IMR-90 (cell line): ENCODE measurements at regions not wholly inside any gene's neighbourhood (a gene's known extent, or its start where the extent isn't known, plus 50 kb on each side); places are given as distances from the start of the nearest gene placed in this dataset.

Source experiments
- ATAC-seq: fragments of 200-7000 bp; cut with Tn5 transposase; 2 replicates; pipeline ENCODE4 v1.9.1; 2020; ENCODE audit warnings: low read depth, mild to moderate bottlenecking, moderate library complexity
- BruUV-seq: library from RNA; stranded (reverse); fragments of 400-500 nt; replicated peaks from 2 replicates; lab custom pipeline; 2021; lab: Mats Ljungman, UMichigan
- CTCF ChIA-PET: fragments of 300-600 bp; formaldehyde crosslinking; extraction: SDS; loops from one replicate; lab custom pipeline; 2021; ENCODE audit warnings: antibody characterized with exemption; lab: Yijun Ruan, JAX
- POLR2A ChIA-PET: fragments of 300-600 bp; sonication (Branson Sonifier 250); formaldehyde crosslinking; loops from one replicate; lab custom pipeline; 2022; ENCODE audit warnings: antibody characterized with exemption; ENCODE audit not compliant: unreplicated experiment; lab: Charles Lee
- DNase-seq: peaks from one replicate; pipeline ENCODE4 v3.0.0; 2013
- H2AFZ ChIP-seq: replicated peaks from 2 replicates; pipeline ENCODE3; 2013; ENCODE audit warnings: low read length, mild to moderate bottlenecking; ENCODE audit not compliant: poor library complexity
- H2AK5ac ChIP-seq: 2 replicates; pipeline ENCODE4 v1.6.1; 2013; ENCODE audit warnings: low read depth, low read length, inconsistent platforms
- H2AK9ac ChIP-seq: replicated peaks from 2 replicates; pipeline ENCODE3; 2013; ENCODE audit warnings: mild to moderate bottlenecking, low read depth, low read length, moderate library complexity; ENCODE audit not compliant: poor library complexity
- H2BK120ac ChIP-seq: 2 replicates; pipeline ENCODE4 v1.6.1; 2013; ENCODE audit warnings: low read depth, low read length, inconsistent platforms
- H2BK15ac ChIP-seq: 3 replicates; pipeline ENCODE4 v1.6.1; 2013; ENCODE audit warnings: low read depth, low read length, inconsistent platforms
- H2BK20ac ChIP-seq: 2 replicates; pipeline ENCODE4 v1.6.1; 2013; ENCODE audit warnings: low read depth, mild to moderate bottlenecking, inconsistent platforms, low read length, moderate library complexity
- H2BK5ac ChIP-seq: 2 replicates; pipeline ENCODE4 v1.6.1; 2013; ENCODE audit warnings: mild to moderate bottlenecking, low read depth, low read length, inconsistent platforms; ENCODE audit not compliant: poor library complexity, severe bottlenecking
- H3K14ac ChIP-seq: replicated peaks from 2 replicates; pipeline ENCODE4 v1.6.1; 2013; ENCODE audit warnings: low read depth, low read length, inconsistent platforms
- H3K18ac ChIP-seq: 2 replicates; pipeline ENCODE4 v1.6.1; 2013; ENCODE audit warnings: low read depth, low read length, control low read depth
- H3K23ac ChIP-seq: 2 replicates; pipeline ENCODE4 v1.6.1; 2013; ENCODE audit warnings: low read depth, low read length, inconsistent platforms
- H3K27ac ChIP-seq: 2 replicates; pipeline ENCODE4 v1.5.1; 2013; ENCODE audit warnings: mild to moderate bottlenecking, control low read depth, low read length; ENCODE audit not compliant: insufficient read depth
- H3K27me3 ChIP-seq: 2 replicates; pipeline ENCODE4 v1.6.1; 2013; ENCODE audit warnings: low read length; ENCODE audit not compliant: control insufficient read depth, insufficient read depth
- H3K36me3 ChIP-seq: 2 replicates; pipeline ENCODE4 v1.6.1; 2013; ENCODE audit warnings: low read length, mixed read lengths; ENCODE audit not compliant: control insufficient read depth, insufficient read depth
- H3K4ac ChIP-seq: 2 replicates; pipeline ENCODE4 v1.6.1; 2013; ENCODE audit warnings: low read depth, low read length, inconsistent platforms
- H3K4me1 ChIP-seq: 2 replicates; pipeline ENCODE4 v1.6.1; 2013; ENCODE audit warnings: low read length, mixed read lengths; ENCODE audit not compliant: control insufficient read depth, insufficient read depth
- H3K4me2 ChIP-seq: 2 replicates; pipeline ENCODE4 v1.6.1; 2013; ENCODE audit warnings: low read depth, mild to moderate bottlenecking, control low read depth, low read length, moderate library complexity
- H3K4me3 ChIP-seq: 2 replicates; pipeline ENCODE4 v1.5.1; 2013; ENCODE audit warnings: low read depth, mild to moderate bottlenecking, control low read depth, low read length, moderate library complexity; ENCODE audit not compliant: insufficient read depth
- H3K56ac ChIP-seq: 2 replicates; pipeline ENCODE4 v1.6.1; 2013; ENCODE audit warnings: low read length, inconsistent platforms; ENCODE audit not compliant: insufficient read depth; ENCODE audit errors: extremely low read depth
- H3K79me1 ChIP-seq, 2 experiments: 2 replicates each; pipeline ENCODE4 v1.6.1; 2013; ENCODE audit warnings: low read length in 2 of 2, inconsistent platforms in 1 of 2, low read depth in 1 of 2
- H3K9ac ChIP-seq: 2 replicates; pipeline ENCODE4 v1.6.1; 2013; ENCODE audit warnings: low read depth, low read length, control low read depth
- H3K9me1 ChIP-seq: 2 replicates; pipeline ENCODE4 v1.6.1; 2013; ENCODE audit warnings: low read length, inconsistent platforms; ENCODE audit not compliant: insufficient read depth
- H3K9me3 ChIP-seq: 2 replicates; pipeline ENCODE4 v1.6.1; 2013; ENCODE audit warnings: low read length; ENCODE audit not compliant: control insufficient read depth, insufficient read depth
- H4K20me1 ChIP-seq: 2 replicates; pipeline ENCODE4 v1.6.1; 2013; ENCODE audit warnings: low read length, inconsistent platforms; ENCODE audit not compliant: insufficient read depth
- H4K5ac ChIP-seq: 2 replicates; pipeline ENCODE4 v1.6.1; 2013; ENCODE audit warnings: mild to moderate bottlenecking, low read depth, low read length, control low read depth
- H4K8ac ChIP-seq, 2 experiments: 2 replicates each; pipeline ENCODE4 v1.6.1; 2013; ENCODE audit warnings: low read depth in 2 of 2, low read length in 2 of 2, control low read depth in 1 of 2, inconsistent platforms in 1 of 2
- H4K91ac ChIP-seq: 2 replicates; pipeline ENCODE4 v1.6.1; 2013; ENCODE audit warnings: low read depth, low read length, inconsistent platforms; ENCODE audit not compliant: insufficient read depth
- BHLHE40 ChIP-seq: fragments of 150-350 bp; IDR thresholded peaks from 2 replicates; pipeline ENCODE4 v1.6.1; 2016; ENCODE audit warnings: mild to moderate bottlenecking, low read depth, low read length
- CEBPB ChIP-seq: IDR thresholded peaks from 2 replicates; pipeline ENCODE4 v1.6.1; 2012; ENCODE audit warnings: low read depth, low read length, improper control_type of control experiment
- CHD1 ChIP-seq: IDR thresholded peaks from 2 replicates; pipeline ENCODE4 v1.6.1; 2012; ENCODE audit warnings: low read depth, low read length, improper control_type of control experiment
- CTCF ChIP-seq: conservative IDR thresholded peaks from 2 replicates; pipeline ENCODE4 v1.5.1; 2012; ENCODE audit warnings: mild to moderate bottlenecking, low read depth, low read length, improper control_type of control experiment
- ELK1 ChIP-seq: fragments of 150-350 bp; IDR thresholded peaks from 2 replicates; pipeline ENCODE4 v1.6.1; 2016; ENCODE audit warnings: low read depth, mild to moderate bottlenecking, low read length, moderate library complexity, borderline replicate concordance
- FOS ChIP-seq: fragments of 150-350 bp; IDR thresholded peaks from 2 replicates; pipeline ENCODE4 v1.6.1; 2016; ENCODE audit warnings: low read depth, low read length
- MAFK ChIP-seq: IDR thresholded peaks from 2 replicates; pipeline ENCODE4 v1.6.1; 2012; ENCODE audit warnings: low read depth, low read length, improper control_type of control experiment
- MAZ ChIP-seq: IDR thresholded peaks from 2 replicates; pipeline ENCODE4 v1.6.1; 2012; ENCODE audit warnings: low read depth, mild to moderate bottlenecking, low read length, improper control_type of control experiment, moderate library complexity, borderline replicate concordance
- MXI1 ChIP-seq: IDR thresholded peaks from 2 replicates; pipeline ENCODE4 v1.6.1; 2012; ENCODE audit warnings: low read depth, mild to moderate bottlenecking, low read length, moderate library complexity, borderline replicate concordance
- NFE2L2 ChIP-seq: fragments of 150-350 bp; IDR thresholded peaks from 2 replicates; pipeline ENCODE4 v1.6.1; 2016; ENCODE audit warnings: low read depth, mild to moderate bottlenecking, low read length
- POLR2A ChIP-seq: IDR thresholded peaks from 2 replicates; pipeline ENCODE4 v1.6.1; 2012; ENCODE audit warnings: mild to moderate bottlenecking, low read depth, low read length
- RAD21 ChIP-seq: IDR thresholded peaks from 2 replicates; pipeline ENCODE4 v1.6.1; 2012; ENCODE audit warnings: low read length, improper control_type of control experiment
- RCOR1 ChIP-seq: IDR thresholded peaks from 2 replicates; pipeline ENCODE4 v1.6.1; 2012; ENCODE audit warnings: mild to moderate bottlenecking, low read length, improper control_type of control experiment; ENCODE audit not compliant: insufficient replicate concordance
- RFX5 ChIP-seq: IDR thresholded peaks from 2 replicates; pipeline ENCODE4 v1.8.0; 2012; ENCODE audit warnings: low read depth, mild to moderate bottlenecking, low read length, moderate library complexity
- SMC3 ChIP-seq: fragments of 150-350 bp; IDR thresholded peaks from 2 replicates; pipeline ENCODE4 v1.6.1; 2016; ENCODE audit warnings: low read depth, mild to moderate bottlenecking, antibody characterized with exemption, low read length, moderate library complexity
- USF2 ChIP-seq: fragments of 150-350 bp; IDR thresholded peaks from 2 replicates; pipeline ENCODE4 v1.6.1; 2017; ENCODE audit warnings: mild to moderate bottlenecking, antibody characterized with exemption, low read length, low read depth
- WGBS, 2 experiments: methylation state at CpG; one replicate each; pipeline versions ENCODE4 v1.1.5 to v1.1.7; 2013; ENCODE audit warnings: missing lambda C conversion rate in 2 of 2; ENCODE audit not compliant: insufficient read length in 1 of 2; ENCODE audit errors: extremely low coverage in 2 of 2; 5-methylcytosine and 5-hydroxymethylcytosine counted together
- dilution Hi-C: fragments of 300-500 bp; cut with HindIII; formaldehyde crosslinking; loops from one replicate; pipeline ENCODE4 v1.14.3; 2018; ENCODE audit warnings: low sequenced_read_pairs; ENCODE audit not compliant: unreplicated experiment
- in situ Hi-C: fragments of 300-500 bp; cut with MboI; formaldehyde crosslinking; loops from 3 replicates; pipeline ENCODE4 v1.14.3; 2019; ENCODE audit warnings: low sequenced_read_pairs, inconsistent platforms, mixed read lengths
- intact Hi-C: fragments of 100-400 bp; cut with micrococcal nuclease; formaldehyde crosslinking; loops from 2 replicates; pipeline ENCODE4 v1.10.0; 2022

- TF ChIP-seq MXI1 = no peak
- no peak for TF ChIP-seq RFX5
- no peak for TF ChIP-seq RCOR1
- TF ChIP-seq MAZ = no peak
- TF ChIP-seq ELK1 = no peak
- TF ChIP-seq CHD1 = no peak
- TF ChIP-seq CTCF = no peak
- TF ChIP-seq RAD21 = no peak
- no peak for TF ChIP-seq SMC3
- no peak for TF ChIP-seq POLR2A
- TF ChIP-seq CEBPB = no peak
- TF ChIP-seq NFE2L2 = no peak
- no peak for TF ChIP-seq FOS
- no peak for TF ChIP-seq MAFK
- TF ChIP-seq USF2 = no peak
- no peak for TF ChIP-seq BHLHE40
- H3K27me3 ChIP-seq = no peaks in the 10 kb centered on the region; the same call in 1 of the 2 replicates
- no peaks in the 10 kb centered on the region for H4K20me1 ChIP-seq
- no peaks in the 10 kb centered on the region for H3K9me1 ChIP-seq
- no peak overlapping the region for H3K27ac ChIP-seq
- H3K4me1 ChIP-seq = no peaks in the 10 kb centered on the region
- H3K9ac ChIP-seq = no peak overlapping the region
- H2BK20ac ChIP-seq = no peak overlapping the region
- H3K18ac ChIP-seq = no peak overlapping the region
- H3K36me3 ChIP-seq = no peaks in the 10 kb centered on the region
- H2BK5ac ChIP-seq = no peak overlapping the region
- ChIA-PET POLR2A (no interaction called here), CTCF (no interaction called here)
- H4K91ac ChIP-seq = no peak overlapping the region
- in situ Hi-C loops = no loop called here
- H2AK5ac ChIP-seq = no peak overlapping the region
- BruUV-seq = no TSS peak
- no peak overlapping the region for H2AK9ac ChIP-seq
- no peak overlapping the region for H3K56ac ChIP-seq
- no peak overlapping the region for H2BK15ac ChIP-seq
- H2AFZ ChIP-seq = no peak overlapping the region
- no peak overlapping the region for H3K23ac ChIP-seq
- no peaks in the 10 kb centered on the region for H3K79me1 ChIP-seq
- DNase-seq = no peak
- no peak overlapping the region for H2BK120ac ChIP-seq
- WGBS, 2 experiments = no CpG with 5 or more reads among the region's 9 CpGs
- H3K9me3 ChIP-seq = no peaks in the 10 kb centered on the region
- H3K4me2 ChIP-seq = no peak overlapping the region
- no peak overlapping the region for H3K14ac ChIP-seq
- no peak for ATAC-seq
- no peak overlapping the region for H3K4me3 ChIP-seq
- H3K4ac ChIP-seq = no peak overlapping the region
- intact Hi-C loops = no loop called here
- dilution Hi-C loops = no loop called here
- no peak overlapping the region for H4K8ac ChIP-seq
- H4K5ac ChIP-seq = no peak overlapping the region
These were observed 642.2 kb downstream of the PTPRU start for GRCh38 chr1:29878501-29878900.
